ENCODE measurements at regions not wholly inside any gene's neighbourhood (a gene's known extent, or its start where the extent isn't known, plus 50 kb on each side); places are given as distances from the start of the nearest gene placed in this dataset.

GRCh38 chr1:187645651-187646050 lies 816.9 kb downstream of the PLA2G4A start:
- no peaks in the 10 kb centered on the region for H3K4me1 ChIP-seq (ENCODE audit: low read length)
- H3K27ac ChIP-seq (ENCODE audit: low read length): no peak overlapping the region
- no peaks in the 10 kb centered on the region for H3K9me2 ChIP-seq (replicated peaks; ENCODE audit: insufficient read depth, low read length)
- H3K4me2 ChIP-seq (ENCODE audit: low read depth, low read length): no peak overlapping the region
- no peak overlapping the region for H3K4me3 ChIP-seq (ENCODE audit: low read length)
- H3K27me3 ChIP-seq (replicated peaks; ENCODE audit: insufficient read depth, low read length): no peaks in the 10 kb centered on the region
- no peaks in the 10 kb centered on the region for H3K9me3 ChIP-seq (replicated peaks; ENCODE audit: insufficient read depth, low read length)
- no peak for DNase-seq
- H3K79me2 ChIP-seq (ENCODE audit: low read length): no peaks in the 10 kb centered on the region
- TF ChIP-seq CTCF (IDR thresholded peaks at IDR 0.05; ENCODE audit: low read length) (no peak), EZH2phosphoT487 (IDR thresholded peaks at IDR 0.05; ENCODE audit: low read length) (no peak), EZH2 (optimal IDR thresholded peaks at IDR 0.05; ENCODE audit: low read depth, low read length) (no peak)
- no peaks in the 10 kb centered on the region for H3K36me3 ChIP-seq (replicated peaks; ENCODE audit: insufficient read depth, low read length)
- H4K20me1 ChIP-seq (ENCODE audit: insufficient read depth, low read length): no peaks in the 10 kb centered on the region
- no peak overlapping the region for H3K9ac ChIP-seq (ENCODE audit: low read length)
- H3F3A ChIP-seq (ENCODE audit: insufficient read depth, low read length): no peaks in the 10 kb centered on the region
- no peak overlapping the region for H2AFZ ChIP-seq (ENCODE audit: low read length)

- H3K36me3 ChIP-seq (replicated peaks; ENCODE audit: insufficient read depth, low read length): no peaks in the 10 kb centered on the region
- H3K4me1 ChIP-seq (ENCODE audit: low read length): no peaks in the 10 kb centered on the region
- no peak for TF ChIP-seq EZH2phosphoT487 (IDR thresholded peaks at IDR 0.05; ENCODE audit: low read length)
- DNase-seq: no peak
- H3K4me2 ChIP-seq (ENCODE audit: low read depth, low read length): no peak overlapping the region
- no peaks in the 10 kb centered on the region for H4K20me1 ChIP-seq (ENCODE audit: insufficient read depth, low read length)
- H3K9ac ChIP-seq (ENCODE audit: low read length): no peak overlapping the region
- H2AFZ ChIP-seq (ENCODE audit: low read length): no peak overlapping the region
- no peak overlapping the region for H3K4me3 ChIP-seq (ENCODE audit: low read length)
- no peaks in the 10 kb centered on the region for H3K79me2 ChIP-seq (ENCODE audit: low read length)
- H3K27me3 ChIP-seq (replicated peaks; ENCODE audit: insufficient read depth, low read length): no peaks in the 10 kb centered on the region
- no peaks in the 10 kb centered on the region for H3K9me3 ChIP-seq (replicated peaks; ENCODE audit: insufficient read depth, low read length)
- no peaks in the 10 kb centered on the region for H3F3A ChIP-seq (ENCODE audit: insufficient read depth, low read length)
- H3K9me2 ChIP-seq (replicated peaks; ENCODE audit: insufficient read depth, low read length): no peaks in the 10 kb centered on the region
- H3K27ac ChIP-seq (ENCODE audit: low read length): no peak overlapping the region
These were observed 817.9 kb downstream of the PLA2G4A start for GRCh38 chr1:187646536-187647107.

GRCh38 chr1:187648091-187648490 lies 819.3 kb downstream of the PLA2G4A start:
- Histone ChIP-seq H2AFZ (ENCODE audit: low read length) (no peak overlapping the region), H3K9me2 (replicated peaks; ENCODE audit: insufficient read depth, low read length) (no peaks in the 10 kb centered on the region), H3K36me3 (replicated peaks; ENCODE audit: insufficient read depth, low read length) (no peaks in the 10 kb centered on the region), H3K79me2 (ENCODE audit: low read length) (no peaks in the 10 kb centered on the region), H3K9ac (ENCODE audit: low read length) (no peak overlapping the region), H3K27ac (ENCODE audit: low read length) (no peak overlapping the region), H3K4me2 (ENCODE audit: low read depth, low read length) (no peak overlapping the region), H4K20me1 (ENCODE audit: insufficient read depth, low read length) (no peaks in the 10 kb centered on the region), H3K4me3 (ENCODE audit: low read length) (no peak overlapping the region), H3K27me3 (replicated peaks; ENCODE audit: insufficient read depth, low read length) (no peaks in the 10 kb centered on the region), H3K9me3 (replicated peaks; ENCODE audit: insufficient read depth, low read length) (no peaks in the 10 kb centered on the region), H3K4me1 (ENCODE audit: low read length) (no peaks in the 10 kb centered on the region), H3F3A (ENCODE audit: insufficient read depth, low read length) (no peaks in the 10 kb centered on the region)
- no peak for DNase-seq
- no peak for TF ChIP-seq EZH2phosphoT487 (IDR thresholded peaks at IDR 0.05; ENCODE audit: low read length)
- no peak for TF ChIP-seq CTCF (IDR thresholded peaks at IDR 0.05; ENCODE audit: low read length)
- TF ChIP-seq EZH2 (optimal IDR thresholded peaks at IDR 0.05; ENCODE audit: low read depth, low read length): no peak

GRCh38 chr1:187654635-187655034 lies 825.9 kb downstream of the PLA2G4A start:
- Histone ChIP-seq H3K27me3 (replicated peaks; ENCODE audit: insufficient read depth, low read length) (no peaks in the 10 kb centered on the region), H3K4me1 (ENCODE audit: low read length) (no peaks in the 10 kb centered on the region), H3K9ac (ENCODE audit: low read length) (no peak overlapping the region), H3K9me2 (replicated peaks; ENCODE audit: insufficient read depth, low read length) (no peaks in the 10 kb centered on the region), H3K27ac (ENCODE audit: low read length) (no peak overlapping the region), H3K36me3 (replicated peaks; ENCODE audit: insufficient read depth, low read length) (no peaks in the 10 kb centered on the region), H3F3A (ENCODE audit: insufficient read depth, low read length) (no peaks in the 10 kb centered on the region), H4K20me1 (ENCODE audit: insufficient read depth, low read length) (no peaks in the 10 kb centered on the region), H3K4me3 (ENCODE audit: low read length) (no peak overlapping the region), H3K9me3 (replicated peaks; ENCODE audit: insufficient read depth, low read length) (no peaks in the 10 kb centered on the region), H2AFZ (ENCODE audit: low read length) (no peak overlapping the region), H3K4me2 (ENCODE audit: low read depth, low read length) (no peak overlapping the region), H3K79me2 (ENCODE audit: low read length) (no peaks in the 10 kb centered on the region)
- DNase-seq: no peak
- TF ChIP-seq EZH2phosphoT487 (IDR thresholded peaks at IDR 0.05; ENCODE audit: low read length) (no peak), EZH2 (optimal IDR thresholded peaks at IDR 0.05; ENCODE audit: low read depth, low read length) (no peak), CTCF (IDR thresholded peaks at IDR 0.05; ENCODE audit: low read length) (no peak)

Measured in MM.1S (cell line).